H1 (cell line): ENCODE measurements at regions not wholly inside any gene's neighbourhood (a gene's known extent, or its start where the extent isn't known, plus 50 kb on each side); places are given as distances from the start of the nearest gene placed in this dataset.

Experiments
- RBBP5 ChIP-seq: IDR thresholded peaks from 2 replicates; pipeline ENCODE4 v1.7.1; 2012; ENCODE audit warnings: low read depth, mild to moderate bottlenecking, inconsistent platforms, low read length, moderate library complexity, borderline replicate concordance
- SIX5 ChIP-seq: IDR thresholded peaks from 2 replicates; pipeline ENCODE4 v1.6.1; 2011; ENCODE audit warnings: mild to moderate bottlenecking, low read depth, low read length

DNA sequence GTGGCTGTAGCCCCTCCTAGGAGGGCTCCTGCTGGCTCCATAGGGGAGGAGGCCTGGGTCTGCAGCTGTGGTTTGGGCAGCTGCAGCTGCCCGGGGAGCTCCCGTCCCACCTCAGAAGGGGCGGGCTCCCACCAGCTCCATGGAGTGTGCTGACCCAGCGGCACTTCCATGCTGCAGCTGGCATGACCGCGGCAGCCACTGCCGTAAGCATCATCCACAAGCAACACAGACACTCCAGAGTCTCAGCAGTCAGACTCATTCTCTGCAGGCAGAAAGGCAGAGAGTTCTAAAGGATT, 660.1 kb upstream of the RAB6C start (continued):
- TF ChIP-seq RBBP5 (no peak), SIX5 (no peak)
